Endodermal cell (in vitro differentiated cells): ENCODE measurements at regions not wholly inside any gene's neighbourhood (a gene's known extent, or its start where the extent isn't known, plus 50 kb on each side); places are given as distances from the start of the nearest gene placed in this dataset.

Source experiments
- DNase-seq: peaks from one replicate; pipeline ENCODE4 v3.0.0-alpha.2; 2017
- H3K27ac ChIP-seq: 2 replicates; pipeline ENCODE4 v1.5.1; 2013; ENCODE audit warnings: mild to moderate bottlenecking, low read depth, low read length, moderate library complexity
- H3K27me3 ChIP-seq: 2 replicates; pipeline ENCODE4 v1.6.1; 2013; ENCODE audit warnings: mild to moderate bottlenecking, low read length, moderate library complexity; ENCODE audit not compliant: insufficient read depth, control insufficient read depth, poor library complexity, severe bottlenecking
- H3K36me3 ChIP-seq: 2 replicates; pipeline ENCODE4 v1.7.0; 2013; ENCODE audit warnings: mild to moderate bottlenecking, low read length, moderate library complexity; ENCODE audit not compliant: control insufficient read depth, insufficient read depth
- H3K4me1 ChIP-seq: one replicate; pipeline ENCODE4 v1.7.0; 2013; ENCODE audit warnings: low read length; ENCODE audit not compliant: control insufficient read depth, insufficient read depth
- H3K4me3 ChIP-seq: 2 replicates; pipeline ENCODE4 v1.5.1; 2013; ENCODE audit warnings: mild to moderate bottlenecking, low read length, moderate library complexity
- H3K9ac ChIP-seq: 2 replicates; pipeline ENCODE4 v1.6.1; 2013; ENCODE audit warnings: mild to moderate bottlenecking, low read length, moderate library complexity; ENCODE audit not compliant: poor library complexity, severe bottlenecking; ENCODE audit errors: extremely low read depth
- H3K9me3 ChIP-seq: 2 replicates; pipeline ENCODE4 v1.6.1; 2013; ENCODE audit warnings: mild to moderate bottlenecking, low read length, moderate library complexity; ENCODE audit not compliant: control insufficient read depth
- H3K27ac Mint-ChIP-seq: 2 replicates; pipeline ENCODE4 v1.8.0; 2020; ENCODE audit warnings: mixed read lengths
- H3K27me3 Mint-ChIP-seq: 2 replicates; pipeline ENCODE4 v1.8.0; 2021; ENCODE audit warnings: mild to moderate bottlenecking, mixed read lengths; ENCODE audit not compliant: insufficient read depth
- H3K36me3 Mint-ChIP-seq: 2 replicates; pipeline ENCODE4 v1.8.0; 2020; ENCODE audit warnings: low read depth, mixed read lengths
- H3K4me1 Mint-ChIP-seq: 2 replicates; pipeline ENCODE4 v1.8.0; 2020; ENCODE audit warnings: mixed read lengths
- H3K4me3 Mint-ChIP-seq: 2 replicates; pipeline ENCODE4 v1.8.0; 2020; ENCODE audit warnings: mild to moderate bottlenecking, moderate library complexity, mixed read lengths
- H3K9me3 Mint-ChIP-seq: 2 replicates; pipeline ENCODE4 v1.8.0; 2020; ENCODE audit warnings: mild to moderate bottlenecking, mixed read lengths
- WGBS, 2 experiments: methylation state at CpG; one replicate each; pipeline versions ENCODE4 v1.1.5 to v1.1.7; 2013; ENCODE audit warnings: missing lambda C conversion rate in 2 of 2, mixed read lengths in 1 of 2; ENCODE audit not compliant: insufficient coverage in 1 of 2, insufficient read length in 1 of 2; 5-methylcytosine and 5-hydroxymethylcytosine counted together
- TF ChIP-seq, protein P1 (sequence below): fragments of 200-600 bp; sonication (generic); conservative IDR thresholded peaks from 2 replicates; pipeline ENCODE4 v1.5.0; 2021; ENCODE audit warnings: antibody characterized with exemption, mild to moderate bottlenecking

DNA sequence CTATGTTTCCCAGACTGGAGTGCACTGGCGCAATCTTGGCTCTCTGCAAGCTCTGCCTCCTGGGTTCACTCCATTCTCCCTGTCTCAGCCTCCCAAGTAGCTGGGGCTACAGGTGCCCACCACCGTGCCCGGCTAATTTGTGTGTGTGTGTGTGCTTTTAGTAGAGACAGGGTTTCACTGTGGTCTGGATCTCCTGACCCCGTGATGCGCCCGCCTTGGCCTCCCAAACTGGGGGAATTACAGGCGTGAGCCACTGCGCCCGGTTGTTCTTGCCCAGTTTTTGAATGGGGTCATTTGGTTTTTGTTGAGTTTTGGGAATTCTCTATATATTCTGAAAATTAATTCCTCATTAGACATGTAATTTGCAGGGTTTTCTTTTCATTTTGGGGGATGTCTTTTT lies 238.4 kb upstream of the PRR20A start:
- Histone ChIP-seq H3K4me1 (no peaks in the 10 kb centered on the region), H3K27ac (no peak overlapping the region), H3K9ac (no peak overlapping the region), H3K4me3 (no peak overlapping the region), H3K9me3 (no peaks in the 10 kb centered on the region), H3K27me3 (no peaks in the 10 kb centered on the region), H3K36me3 (no peaks in the 10 kb centered on the region)
- Mint-ChIP-seq H3K36me3 (no peaks in the 10 kb centered on the region), H3K4me1 (no peaks in the 10 kb centered on the region), H3K27me3 (no peaks in the 10 kb centered on the region), H3K27ac (no peak overlapping the region), H3K9me3 (peaks cover 8% of the 10 kb centered on the region), H3K4me3 (no peak overlapping the region)
- no peak for DNase-seq
- TF ChIP-seq, protein P1, sequence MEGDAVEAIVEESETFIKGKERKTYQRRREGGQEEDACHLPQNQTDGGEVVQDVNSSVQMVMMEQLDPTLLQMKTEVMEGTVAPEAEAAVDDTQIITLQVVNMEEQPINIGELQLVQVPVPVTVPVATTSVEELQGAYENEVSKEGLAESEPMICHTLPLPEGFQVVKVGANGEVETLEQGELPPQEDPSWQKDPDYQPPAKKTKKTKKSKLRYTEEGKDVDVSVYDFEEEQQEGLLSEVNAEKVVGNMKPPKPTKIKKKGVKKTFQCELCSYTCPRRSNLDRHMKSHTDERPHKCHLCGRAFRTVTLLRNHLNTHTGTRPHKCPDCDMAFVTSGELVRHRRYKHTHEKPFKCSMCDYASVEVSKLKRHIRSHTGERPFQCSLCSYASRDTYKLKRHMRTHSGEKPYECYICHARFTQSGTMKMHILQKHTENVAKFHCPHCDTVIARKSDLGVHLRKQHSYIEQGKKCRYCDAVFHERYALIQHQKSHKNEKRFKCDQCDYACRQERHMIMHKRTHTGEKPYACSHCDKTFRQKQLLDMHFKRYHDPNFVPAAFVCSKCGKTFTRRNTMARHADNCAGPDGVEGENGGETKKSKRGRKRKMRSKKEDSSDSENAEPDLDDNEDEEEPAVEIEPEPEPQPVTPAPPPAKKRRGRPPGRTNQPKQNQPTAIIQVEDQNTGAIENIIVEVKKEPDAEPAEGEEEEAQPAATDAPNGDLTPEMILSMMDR = no peak
- 92% methylated on average over 9 of the region's 9 CpGs; no CpG with 5 or more reads in 1 of the 2 experiments for WGBS, 2 experiments

DNA sequence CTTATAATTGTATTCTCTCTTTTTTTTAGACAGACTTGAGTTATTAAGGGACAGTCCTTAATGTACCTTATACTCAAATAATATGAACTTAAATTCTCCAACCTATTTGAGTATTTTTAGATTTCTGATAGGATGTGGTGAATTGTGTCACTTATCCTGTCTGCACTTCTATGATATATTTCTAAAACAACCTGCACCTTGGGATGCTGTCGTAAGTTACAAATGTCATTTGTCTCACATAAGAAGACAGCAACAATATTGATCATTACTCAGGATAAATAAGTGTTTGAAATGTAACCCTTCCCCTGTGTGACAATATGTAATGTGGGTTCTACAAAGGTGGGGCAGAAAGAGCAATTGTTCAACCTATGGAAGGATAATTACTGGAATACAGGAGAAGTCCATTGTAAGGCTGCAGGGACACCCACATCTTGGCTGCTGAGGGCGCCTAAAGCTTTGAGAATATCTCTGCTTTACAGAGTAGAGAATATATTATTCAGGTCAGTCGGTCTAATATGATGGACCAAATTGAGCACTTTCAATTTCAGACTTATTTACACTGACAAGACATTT lies 236.9 kb upstream of the PRR20A start:
- H3K27me3 Mint-ChIP-seq = no peaks in the 10 kb centered on the region
- H3K27ac ChIP-seq = no peak overlapping the region
- no peak for DNase-seq
- H3K4me3 ChIP-seq = no peak overlapping the region
- 98 to 100% methylated on average over 1 to 3 of the region's 3 CpGs for WGBS, 2 experiments
- no peak overlapping the region for H3K9ac ChIP-seq
- H3K27ac Mint-ChIP-seq = no peak overlapping the region
- H3K4me1 ChIP-seq = no peaks in the 10 kb centered on the region
- no peak overlapping the region for H3K4me3 Mint-ChIP-seq
- H3K36me3 Mint-ChIP-seq = no peaks in the 10 kb centered on the region
- H3K27me3 ChIP-seq = no peaks in the 10 kb centered on the region
- peaks cover 8% of the 10 kb centered on the region for H3K9me3 Mint-ChIP-seq
- H3K9me3 ChIP-seq = no peaks in the 10 kb centered on the region
- H3K4me1 Mint-ChIP-seq = no peaks in the 10 kb centered on the region
- TF ChIP-seq, protein P1 = no peak
- H3K36me3 ChIP-seq = no peaks in the 10 kb centered on the region

DNA sequence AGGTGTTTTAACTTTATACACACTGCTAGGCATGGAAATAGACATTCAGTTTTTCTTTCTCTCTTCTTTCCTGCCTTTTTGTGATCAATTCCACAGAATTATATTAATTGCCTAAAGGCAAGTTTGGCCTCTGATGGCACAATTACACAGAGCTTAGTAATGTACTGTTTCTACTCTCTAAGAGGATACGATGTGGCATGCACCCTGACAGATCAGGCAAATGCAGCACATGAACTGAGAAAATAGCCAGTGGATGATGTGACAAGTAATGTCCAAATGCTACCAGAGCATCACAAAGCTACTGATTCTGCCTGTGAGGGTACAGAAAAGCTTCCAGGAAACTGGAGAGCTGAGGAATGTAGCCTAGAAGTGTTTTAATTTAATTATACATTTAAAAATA lies 233.8 kb upstream of the PRR20A start:
- no peaks in the 10 kb centered on the region for H3K27me3 ChIP-seq
- H3K36me3 ChIP-seq = no peaks in the 10 kb centered on the region
- no peaks in the 10 kb centered on the region for H3K9me3 ChIP-seq
- H3K36me3 Mint-ChIP-seq = no peaks in the 10 kb centered on the region
- no peaks in the 10 kb centered on the region for H3K27me3 Mint-ChIP-seq
- TF ChIP-seq, protein P1 = no peak
- H3K4me3 ChIP-seq = no peak overlapping the region
- H3K4me3 Mint-ChIP-seq = no peak overlapping the region
- no peaks in the 10 kb centered on the region for H3K4me1 ChIP-seq
- H3K9me3 Mint-ChIP-seq = peaks cover 6% of the 10 kb centered on the region
- WGBS, 2 experiments = 91 to 100% methylated on average over 1 of the region's 1 CpG
- H3K27ac ChIP-seq = no peak overlapping the region
- H3K4me1 Mint-ChIP-seq = no peaks in the 10 kb centered on the region
- no peak for DNase-seq
- no peak overlapping the region for H3K27ac Mint-ChIP-seq
- H3K9ac ChIP-seq = no peak overlapping the region
